Ishikawa (cell line): ENCODE measurements at regions not wholly inside any gene's neighbourhood (a gene's known extent, or its start where the extent isn't known, plus 50 kb on each side); places are given as distances from the start of the nearest gene placed in this dataset.

ENCODE experiments used
- CEBPB ChIP-seq: IDR thresholded peaks from 2 replicates; pipeline ENCODE4 v1.6.1; 2012
- CREB1 ChIP-seq: IDR thresholded peaks from 2 replicates; pipeline ENCODE4 v1.6.1; 2012; ENCODE audit warnings: low read depth
- EP300 ChIP-seq: IDR thresholded peaks from 2 replicates; pipeline ENCODE4 v1.6.1; 2012; ENCODE audit warnings: borderline replicate concordance
- NFIC ChIP-seq: IDR thresholded peaks from 2 replicates; pipeline ENCODE4 v1.6.1; 2012
- RAD21 ChIP-seq: IDR thresholded peaks from 2 replicates; pipeline ENCODE4 v1.6.1; 2012; ENCODE audit warnings: low read depth
- YY1 ChIP-seq: IDR thresholded peaks from 2 replicates; pipeline ENCODE4 v1.6.1; 2012; ENCODE audit warnings: low read depth
- ZBTB7A ChIP-seq: IDR thresholded peaks from 2 replicates; pipeline ENCODE4 v1.6.1; 2012; ENCODE audit warnings: low read depth
- TF ChIP-seq, protein P1 (sequence below): IDR thresholded peaks from 2 replicates; pipeline ENCODE4 v1.6.1; 2012; ENCODE audit warnings: low read depth, mild to moderate bottlenecking
- TF ChIP-seq, protein P2 (sequence below): IDR thresholded peaks from 2 replicates; pipeline ENCODE4 v1.6.1; 2012
- TF ChIP-seq, protein P3 (sequence below): IDR thresholded peaks from 2 replicates; pipeline ENCODE4 v1.6.1; 2012

DNA sequence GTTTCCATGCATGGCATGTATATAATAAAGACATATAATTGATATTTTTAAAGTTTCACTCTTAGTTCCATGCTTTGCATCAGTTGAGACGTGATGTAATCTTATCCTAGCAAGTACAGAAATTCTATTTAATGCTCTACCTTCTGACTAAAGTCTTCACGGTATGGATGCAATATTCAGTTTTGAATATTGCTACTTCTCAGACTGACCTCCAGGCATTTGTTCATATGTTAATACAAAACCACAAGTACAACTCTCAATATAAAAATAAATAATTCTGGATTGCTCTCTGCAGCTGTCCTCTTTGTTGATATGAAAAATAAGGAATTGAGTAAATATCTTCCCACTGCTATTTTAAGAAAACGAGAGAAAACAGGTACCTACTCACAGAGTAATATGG, 309.8 kb upstream of the HAND2 start:
- TF ChIP-seq EP300 (no peak), CEBPB (no peak), CREB1 (no peak), RAD21 (no peak), YY1 (no peak), ZBTB7A (no peak), NFIC (no peak)
- TF ChIP-seq, protein P1, sequence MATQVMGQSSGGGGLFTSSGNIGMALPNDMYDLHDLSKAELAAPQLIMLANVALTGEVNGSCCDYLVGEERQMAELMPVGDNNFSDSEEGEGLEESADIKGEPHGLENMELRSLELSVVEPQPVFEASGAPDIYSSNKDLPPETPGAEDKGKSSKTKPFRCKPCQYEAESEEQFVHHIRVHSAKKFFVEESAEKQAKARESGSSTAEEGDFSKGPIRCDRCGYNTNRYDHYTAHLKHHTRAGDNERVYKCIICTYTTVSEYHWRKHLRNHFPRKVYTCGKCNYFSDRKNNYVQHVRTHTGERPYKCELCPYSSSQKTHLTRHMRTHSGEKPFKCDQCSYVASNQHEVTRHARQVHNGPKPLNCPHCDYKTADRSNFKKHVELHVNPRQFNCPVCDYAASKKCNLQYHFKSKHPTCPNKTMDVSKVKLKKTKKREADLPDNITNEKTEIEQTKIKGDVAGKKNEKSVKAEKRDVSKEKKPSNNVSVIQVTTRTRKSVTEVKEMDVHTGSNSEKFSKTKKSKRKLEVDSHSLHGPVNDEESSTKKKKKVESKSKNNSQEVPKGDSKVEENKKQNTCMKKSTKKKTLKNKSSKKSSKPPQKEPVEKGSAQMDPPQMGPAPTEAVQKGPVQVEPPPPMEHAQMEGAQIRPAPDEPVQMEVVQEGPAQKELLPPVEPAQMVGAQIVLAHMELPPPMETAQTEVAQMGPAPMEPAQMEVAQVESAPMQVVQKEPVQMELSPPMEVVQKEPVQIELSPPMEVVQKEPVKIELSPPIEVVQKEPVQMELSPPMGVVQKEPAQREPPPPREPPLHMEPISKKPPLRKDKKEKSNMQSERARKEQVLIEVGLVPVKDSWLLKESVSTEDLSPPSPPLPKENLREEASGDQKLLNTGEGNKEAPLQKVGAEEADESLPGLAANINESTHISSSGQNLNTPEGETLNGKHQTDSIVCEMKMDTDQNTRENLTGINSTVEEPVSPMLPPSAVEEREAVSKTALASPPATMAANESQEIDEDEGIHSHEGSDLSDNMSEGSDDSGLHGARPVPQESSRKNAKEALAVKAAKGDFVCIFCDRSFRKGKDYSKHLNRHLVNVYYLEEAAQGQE, result no peak
- TF ChIP-seq, protein P2, sequence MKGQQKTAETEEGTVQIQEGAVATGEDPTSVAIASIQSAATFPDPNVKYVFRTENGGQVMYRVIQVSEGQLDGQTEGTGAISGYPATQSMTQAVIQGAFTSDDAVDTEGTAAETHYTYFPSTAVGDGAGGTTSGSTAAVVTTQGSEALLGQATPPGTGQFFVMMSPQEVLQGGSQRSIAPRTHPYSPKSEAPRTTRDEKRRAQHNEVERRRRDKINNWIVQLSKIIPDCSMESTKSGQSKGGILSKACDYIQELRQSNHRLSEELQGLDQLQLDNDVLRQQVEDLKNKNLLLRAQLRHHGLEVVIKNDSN, result no peak
- TF ChIP-seq, protein P3, sequence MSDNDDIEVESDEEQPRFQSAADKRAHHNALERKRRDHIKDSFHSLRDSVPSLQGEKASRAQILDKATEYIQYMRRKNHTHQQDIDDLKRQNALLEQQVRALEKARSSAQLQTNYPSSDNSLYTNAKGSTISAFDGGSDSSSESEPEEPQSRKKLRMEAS, result no peak
